Upper lobe of left lung (tissue), 4 donors: ENCODE measurements at regions not wholly inside any gene's neighbourhood (a gene's known extent, or its start where the extent isn't known, plus 50 kb on each side); places are given as distances from the start of the nearest gene placed in this dataset.

Experiments
- EP300 ChIP-seq, 4 donors: sonication (generic); formaldehyde crosslinking; IDR thresholded peaks; one replicate each; pipeline ENCODE4 v1.5.1; 2017; ENCODE audit warnings: antibody characterized with exemption in 4 of 4, control low read depth in 2 of 4
- POLR2AphosphoS5 ChIP-seq, 2 donors: sonication (generic); formaldehyde crosslinking; IDR thresholded peaks; one replicate each; pipeline ENCODE4 v1.5.1; 2017; ENCODE audit warnings: antibody characterized with exemption in 2 of 2
- TF ChIP-seq, protein P1 (sequence below), 6 experiments: fragments of 450-650 bp in 4 of 6; fragments of 200-600 bp in 2 of 6; sonication (generic) in 2 of 6; IDR thresholded peaks; one replicate each; pipeline ENCODE4 v1.5.1; 2016 to 2019; ENCODE audit warnings: antibody characterized with exemption in 6 of 6

- TF ChIP-seq, protein P1, sequence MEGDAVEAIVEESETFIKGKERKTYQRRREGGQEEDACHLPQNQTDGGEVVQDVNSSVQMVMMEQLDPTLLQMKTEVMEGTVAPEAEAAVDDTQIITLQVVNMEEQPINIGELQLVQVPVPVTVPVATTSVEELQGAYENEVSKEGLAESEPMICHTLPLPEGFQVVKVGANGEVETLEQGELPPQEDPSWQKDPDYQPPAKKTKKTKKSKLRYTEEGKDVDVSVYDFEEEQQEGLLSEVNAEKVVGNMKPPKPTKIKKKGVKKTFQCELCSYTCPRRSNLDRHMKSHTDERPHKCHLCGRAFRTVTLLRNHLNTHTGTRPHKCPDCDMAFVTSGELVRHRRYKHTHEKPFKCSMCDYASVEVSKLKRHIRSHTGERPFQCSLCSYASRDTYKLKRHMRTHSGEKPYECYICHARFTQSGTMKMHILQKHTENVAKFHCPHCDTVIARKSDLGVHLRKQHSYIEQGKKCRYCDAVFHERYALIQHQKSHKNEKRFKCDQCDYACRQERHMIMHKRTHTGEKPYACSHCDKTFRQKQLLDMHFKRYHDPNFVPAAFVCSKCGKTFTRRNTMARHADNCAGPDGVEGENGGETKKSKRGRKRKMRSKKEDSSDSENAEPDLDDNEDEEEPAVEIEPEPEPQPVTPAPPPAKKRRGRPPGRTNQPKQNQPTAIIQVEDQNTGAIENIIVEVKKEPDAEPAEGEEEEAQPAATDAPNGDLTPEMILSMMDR (IDR thresholded peaks at IDR 0.05): no peak
- TF ChIP-seq POLR2AphosphoS5 (IDR thresholded peaks at IDR 0.05): no peak
- TF ChIP-seq EP300 (IDR thresholded peaks at IDR 0.05): no peak
Measured at GRCh38 chr3:150094150-150094933, 123.6 kb upstream of the PFN2 start.
